Epithelial cell of proximal tubule (primary cell): ENCODE measurements at regions not wholly inside any gene's neighbourhood (a gene's known extent, or its start where the extent isn't known, plus 50 kb on each side); places are given as distances from the start of the nearest gene placed in this dataset.

ENCODE experiments used
- DNase-seq: peaks from one replicate; pipeline ENCODE4 v3.0.0-alpha.2; 2011; ENCODE audit warnings: low read depth
- H3K4me3 ChIP-seq: 2 replicates; pipeline ENCODE4 v1.5.1; 2011; ENCODE audit warnings: low read depth, mild to moderate bottlenecking, low read length
- CTCF ChIP-seq: conservative IDR thresholded peaks from 2 replicates; pipeline ENCODE4 v1.5.1; 2012; ENCODE audit warnings: low read depth, mild to moderate bottlenecking, low read length

GRCh38 chr11:116454020-116454645, 318.7 kb downstream of the BUD13 start:
- TF ChIP-seq CTCF: peak; percentile 81
- DNase-seq: no peak
- no peak overlapping the region for H3K4me3 ChIP-seq

GRCh38 chr11:116452461-116452860, 320.3 kb downstream of the BUD13 start:
- no peak for TF ChIP-seq CTCF
- DNase-seq: no peak
- no peak overlapping the region for H3K4me3 ChIP-seq

GRCh38 chr11:116449522-116449921, 323.3 kb downstream of the BUD13 start:
- H3K4me3 ChIP-seq: no peak overlapping the region
- no peak for TF ChIP-seq CTCF
- DNase-seq: no peak

- no peak for TF ChIP-seq CTCF
- no peak for DNase-seq
- no peak overlapping the region for H3K4me3 ChIP-seq
These were observed 326.5 kb downstream of the BUD13 start for GRCh38 chr11:116446048-116446941.

- no peak overlapping the region for H3K4me3 ChIP-seq
- DNase-seq: no peak
- TF ChIP-seq CTCF: no peak
These were observed 327.4 kb downstream of the BUD13 start for GRCh38 chr11:116445108-116446047.

GRCh38 chr11:116442238-116442752, 330.5 kb downstream of the BUD13 start:
- DNase-seq: no peak
- H3K4me3 ChIP-seq: no peak overlapping the region
- no peak for TF ChIP-seq CTCF
